SK-N-SH (cell line): ENCODE measurements at regions not wholly inside any gene's neighbourhood (a gene's known extent, or its start where the extent isn't known, plus 50 kb on each side); places are given as distances from the start of the nearest gene placed in this dataset.

Source experiments
- CTCF ChIA-PET: fragments of 300-600, 350-600 bp; formaldehyde crosslinking; extraction: SDS; loops from one replicate; lab custom pipeline; 2021; lab: Yijun Ruan, JAX
- POLR2A ChIA-PET: fragments of 350-600 bp; sonication (Branson Sonifier 250); formaldehyde crosslinking; extraction: SDS; loops from one replicate; lab custom pipeline; 2020; ENCODE audit warnings: antibody characterized with exemption, inconsistent platforms; lab: Yijun Ruan, JAX
- DNase-seq: peaks from one replicate; pipeline ENCODE4 v3.0.0; 2012
- H2AFZ ChIP-seq: fragments of 200-600 bp; sonication (generic); 2 replicates; pipeline ENCODE4 v1.8.1; 2016; ENCODE audit warnings: antibody characterized with exemption, mild to moderate bottlenecking, low read depth
- H3F3A ChIP-seq: fragments of 200-600 bp; sonication (generic); replicated peaks from 2 replicates; pipeline ENCODE3; 2016; ENCODE audit warnings: antibody characterized with exemption, mild to moderate bottlenecking; ENCODE audit not compliant: insufficient read depth
- H3K27ac ChIP-seq, 2 experiments: fragments of 200-500 bp in 1 of 2; fragments of 200-600 bp in 1 of 2; sonication (Bioruptor generic) in 1 of 2; sonication (generic), shearing (Covaris generic) in 1 of 2; 2 replicates each; pipeline versions ENCODE4 v1.5.1 to v1.6.1; 2014 to 2016; ENCODE audit warnings: low read depth in 2 of 2, inconsistent platforms in 1 of 2, low read length in 1 of 2, mild to moderate bottlenecking in 1 of 2, mixed read lengths in 1 of 2
- H3K27me3 ChIP-seq: fragments of 200-600 bp; sonication (generic), shearing (Covaris generic); 2 replicates; pipeline ENCODE4 v1.6.1; 2016; ENCODE audit warnings: mixed run types; ENCODE audit not compliant: insufficient read depth
- H3K36me3 ChIP-seq, 2 experiments: fragments of 200-500 bp in 1 of 2; fragments of 200-600 bp in 1 of 2; sonication (Bioruptor generic) in 1 of 2; sonication (generic) in 1 of 2; replicated peaks in 1 of 2; 2 replicates each; pipeline versions ENCODE3 to v1.5.1; 2014 to 2016; ENCODE audit warnings: low read length in 1 of 2, mild to moderate bottlenecking in 1 of 2; ENCODE audit not compliant: insufficient read depth in 2 of 2, control insufficient read depth in 1 of 2
- H3K4me1 ChIP-seq, 2 experiments: fragments of 200-500 bp in 1 of 2; fragments of 200-600 bp in 1 of 2; sonication (Bioruptor generic) in 1 of 2; sonication (generic), shearing (Covaris generic) in 1 of 2; 2 replicates each; pipeline versions ENCODE4 v1.5.1 to v1.6.1; 2014 to 2016; ENCODE audit warnings: low read depth in 1 of 2, low read length in 1 of 2, mixed run types in 1 of 2; ENCODE audit not compliant: insufficient read depth in 2 of 2, control insufficient read depth in 1 of 2
- H3K4me2 ChIP-seq: fragments of 200-600 bp; sonication (generic), shearing (Covaris generic); 2 replicates; pipeline ENCODE4 v1.6.1; 2017; ENCODE audit warnings: mixed run types
- H3K4me3 ChIP-seq, 2 experiments: fragments of 200-500 bp in 1 of 2; fragments of 200-600 bp in 1 of 2; sonication (Bioruptor generic) in 1 of 2; sonication (generic), shearing (Covaris generic) in 1 of 2; 2 replicates each; pipeline versions ENCODE4 v1.5.1 to v1.8.1; 2014 to 2016; ENCODE audit warnings: low read depth in 2 of 2, inconsistent platforms in 1 of 2, low read length in 1 of 2, mild to moderate bottlenecking in 1 of 2, mixed read lengths in 1 of 2, moderate library complexity in 1 of 2
- H3K79me2 ChIP-seq: fragments of 200-600 bp; sonication (generic); 2 replicates; pipeline ENCODE4 v1.8.1; 2017; ENCODE audit warnings: mild to moderate bottlenecking; ENCODE audit not compliant: insufficient read depth
- H3K9ac ChIP-seq: fragments of 200-600 bp; sonication (generic); 2 replicates; pipeline ENCODE4 v1.6.1; 2017; ENCODE audit warnings: mixed run types
- H3K9me2 ChIP-seq: fragments of 200-600 bp; sonication (generic); 2 replicates; pipeline ENCODE4 v1.6.1; 2017; ENCODE audit warnings: mixed run types
- H3K9me3 ChIP-seq: fragments of 200-600 bp; sonication (generic); 2 replicates; pipeline ENCODE4 v1.6.1; 2017; ENCODE audit warnings: mixed run types, mild to moderate bottlenecking, moderate library complexity
- H4K20me1 ChIP-seq: fragments of 200-600 bp; sonication (generic); 2 replicates; pipeline ENCODE4 v1.6.1; 2017; ENCODE audit warnings: mild to moderate bottlenecking, mixed run types; ENCODE audit not compliant: insufficient read depth
- FOSL2 ChIP-seq: IDR thresholded peaks from 2 replicates; pipeline ENCODE4 v1.4.0; 2012; ENCODE audit warnings: low read depth, mild to moderate bottlenecking, moderate library complexity, borderline replicate concordance
- GABPA ChIP-seq: IDR thresholded peaks from 2 replicates; pipeline ENCODE4 v1.4.0; 2012; ENCODE audit warnings: low read depth, mild to moderate bottlenecking
- GATA2 ChIP-seq: sonication (generic); formaldehyde crosslinking; IDR thresholded peaks from 2 replicates; pipeline ENCODE4 v1.5.0; 2020; ENCODE audit warnings: mild to moderate bottlenecking, missing genetic modification reagents
- IRF3 ChIP-seq: fragments of 150-350 bp; IDR thresholded peaks from 2 replicates; pipeline ENCODE4 v1.6.1; 2016; ENCODE audit warnings: mild to moderate bottlenecking, low read depth, low read length
- NFIC ChIP-seq: IDR thresholded peaks from 2 replicates; pipeline ENCODE4 v1.4.0; 2012; ENCODE audit warnings: borderline replicate concordance
- POLR2AphosphoS5 ChIP-seq: IDR thresholded peaks from 2 replicates; pipeline ENCODE4 v1.6.1; 2012; ENCODE audit warnings: low read depth, low read length
- RAD21 ChIP-seq: IDR thresholded peaks from 2 replicates; pipeline ENCODE4 v1.6.1; 2012; ENCODE audit warnings: mild to moderate bottlenecking, low read length
- RCOR1 ChIP-seq: fragments of 150-350 bp; IDR thresholded peaks from 2 replicates; pipeline ENCODE4 v1.6.1; 2017; ENCODE audit warnings: antibody characterized with exemption, low read length
- REST ChIP-seq: IDR thresholded peaks from 2 replicates; pipeline ENCODE4 v1.6.1; 2012; ENCODE audit warnings: mild to moderate bottlenecking, low read depth, low read length, moderate library complexity
- RFX5 ChIP-seq: IDR thresholded peaks from 2 replicates; pipeline ENCODE4 v1.6.1; 2012; ENCODE audit warnings: mild to moderate bottlenecking, improper control_type of control experiment, low read length
- RXRA ChIP-seq: IDR thresholded peaks from 2 replicates; pipeline ENCODE4 v1.4.0; 2012; ENCODE audit warnings: low read depth, mild to moderate bottlenecking, borderline replicate concordance
- SIN3A ChIP-seq: IDR thresholded peaks from 2 replicates; pipeline ENCODE4 v1.6.1; 2012; ENCODE audit warnings: low read depth, mild to moderate bottlenecking, low read length, moderate library complexity, borderline replicate concordance
- SMC3 ChIP-seq: IDR thresholded peaks from 2 replicates; pipeline ENCODE4 v1.6.1; 2012; ENCODE audit warnings: low read depth, low read length, improper control_type of control experiment
- TAF1 ChIP-seq: IDR thresholded peaks from 2 replicates; pipeline ENCODE4 v1.6.1; 2012; ENCODE audit warnings: low read depth, mild to moderate bottlenecking, low read length, moderate library complexity, borderline replicate concordance
- USF1 ChIP-seq: IDR thresholded peaks from 2 replicates; pipeline ENCODE4 v1.4.0; 2012; ENCODE audit warnings: low read depth, borderline replicate concordance
- USF2 ChIP-seq: fragments of 150-350 bp; IDR thresholded peaks from 2 replicates; pipeline ENCODE4 v1.6.1; 2017; ENCODE audit warnings: antibody characterized with exemption, low read length, low read depth, borderline replicate concordance
- YY1 ChIP-seq: IDR thresholded peaks from 2 replicates; pipeline ENCODE4 v1.4.0; 2012; ENCODE audit warnings: low read depth, mild to moderate bottlenecking
- WGBS: methylation state at CpG from one replicate; pipeline ENCODE4 v1.1.6; 2017; ENCODE audit warnings: low lambda C conversion rate; 5-methylcytosine and 5-hydroxymethylcytosine counted together

- TF ChIP-seq TAF1: no peak
These were observed 134.6 kb downstream of the HMX1 start (continued) for GRCh38 chr4:8737075-8737474.

- DNase-seq: peak; percentile 7
- H3K4me3 ChIP-seq: no peak overlapping the region
- H3K36me3 ChIP-seq: no peaks in the 10 kb centered on the region
- no peaks in the 10 kb centered on the region for H3K27me3 ChIP-seq
- ChIA-PET POLR2A (no interaction called here), CTCF (interaction anchor here (1.0 kb wide), 1 partner anchor 11 kb away, joined by 3 read pairs; no protein-coding TSS in a partner anchor)
- H3K4me2 ChIP-seq: no peak overlapping the region
- no peaks in the 10 kb centered on the region for H3K4me1 ChIP-seq
- no peaks in the 10 kb centered on the region for H3F3A ChIP-seq
- 44% methylated on average over 18 of the region's 18 CpGs for WGBS
- no peaks in the 10 kb centered on the region for H4K20me1 ChIP-seq
- H2AFZ ChIP-seq: no peak overlapping the region
- H3K9me3 ChIP-seq: no peaks in the 10 kb centered on the region
- H3K79me2 ChIP-seq: no peaks in the 10 kb centered on the region
- H3K9me2 ChIP-seq: no peaks in the 10 kb centered on the region
- H3K9ac ChIP-seq: no peak overlapping the region
- no peak overlapping the region for H3K27ac ChIP-seq
- TF ChIP-seq RXRA: no peak
- no peak for TF ChIP-seq FOSL2
- no peak for TF ChIP-seq USF2
- TF ChIP-seq YY1: no peak
- TF ChIP-seq RAD21: no peak
- TF ChIP-seq GATA2: no peak
- no peak for TF ChIP-seq SMC3
- TF ChIP-seq POLR2AphosphoS5: no peak
- no peak for TF ChIP-seq TAF1
These were observed 135.4 kb downstream of the HMX1 start for GRCh38 chr4:8736090-8736825.

- Histone ChIP-seq H3F3A (no peaks in the 10 kb centered on the region), H3K4me2 (no peak overlapping the region), H3K27ac (no peak overlapping the region), H3K36me3 (no peaks in the 10 kb centered on the region), H3K4me1 (no peaks in the 10 kb centered on the region), H3K4me3 (no peak overlapping the region), H3K9ac (no peak overlapping the region), H3K79me2 (no peaks in the 10 kb centered on the region), H3K27me3 (no peaks in the 10 kb centered on the region), H3K9me3 (no peaks in the 10 kb centered on the region), H2AFZ (no peak overlapping the region), H4K20me1 (no peaks in the 10 kb centered on the region), H3K9me2 (no peaks in the 10 kb centered on the region)
- CTCF ChIA-PET: no interaction called here
- 10% methylated on average over 4 of the region's 14 CpGs for WGBS
- POLR2A ChIA-PET: no interaction called here
- DNase-seq: no peak
- no peak for TF ChIP-seq NFIC
- no peak for TF ChIP-seq RCOR1
- TF ChIP-seq IRF3: no peak
- TF ChIP-seq RFX5: no peak
- no peak for TF ChIP-seq YY1
- no peak for TF ChIP-seq SMC3
- TF ChIP-seq REST: no peak
- TF ChIP-seq SIN3A: no peak
- TF ChIP-seq GABPA: no peak
- TF ChIP-seq GATA2: no peak
- no peak for TF ChIP-seq USF1
- TF ChIP-seq RXRA: no peak
- no peak for TF ChIP-seq RAD21
These were observed 136.2 kb downstream of the HMX1 start for GRCh38 chr4:8735236-8736089.
